ENCODE measurements at regions not wholly inside any gene's neighbourhood (a gene's known extent, or its start where the extent isn't known, plus 50 kb on each side); places are given as distances from the start of the nearest gene placed in this dataset.

DNA sequence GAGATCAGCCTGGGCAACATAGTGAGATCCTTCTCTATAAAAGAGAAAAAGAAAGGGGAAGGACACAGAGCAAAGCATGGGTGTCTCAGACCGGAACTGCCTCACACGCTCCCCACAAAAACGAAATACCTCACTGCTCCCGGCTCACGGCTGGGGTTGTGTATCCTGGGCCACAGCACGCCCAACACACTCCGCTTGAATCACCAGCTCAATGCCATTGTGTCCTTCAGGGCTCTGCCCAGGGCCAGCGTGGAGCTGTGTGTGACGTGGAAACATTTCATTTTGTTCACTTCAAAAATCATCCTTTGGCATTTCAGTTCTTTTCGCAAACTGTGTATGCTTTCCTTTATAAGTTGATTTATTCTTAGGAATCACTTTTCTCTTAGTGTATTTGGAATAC lies 279.5 kb downstream of the IRX1 start (continued):
- TF ChIP-seq, protein P1, sequence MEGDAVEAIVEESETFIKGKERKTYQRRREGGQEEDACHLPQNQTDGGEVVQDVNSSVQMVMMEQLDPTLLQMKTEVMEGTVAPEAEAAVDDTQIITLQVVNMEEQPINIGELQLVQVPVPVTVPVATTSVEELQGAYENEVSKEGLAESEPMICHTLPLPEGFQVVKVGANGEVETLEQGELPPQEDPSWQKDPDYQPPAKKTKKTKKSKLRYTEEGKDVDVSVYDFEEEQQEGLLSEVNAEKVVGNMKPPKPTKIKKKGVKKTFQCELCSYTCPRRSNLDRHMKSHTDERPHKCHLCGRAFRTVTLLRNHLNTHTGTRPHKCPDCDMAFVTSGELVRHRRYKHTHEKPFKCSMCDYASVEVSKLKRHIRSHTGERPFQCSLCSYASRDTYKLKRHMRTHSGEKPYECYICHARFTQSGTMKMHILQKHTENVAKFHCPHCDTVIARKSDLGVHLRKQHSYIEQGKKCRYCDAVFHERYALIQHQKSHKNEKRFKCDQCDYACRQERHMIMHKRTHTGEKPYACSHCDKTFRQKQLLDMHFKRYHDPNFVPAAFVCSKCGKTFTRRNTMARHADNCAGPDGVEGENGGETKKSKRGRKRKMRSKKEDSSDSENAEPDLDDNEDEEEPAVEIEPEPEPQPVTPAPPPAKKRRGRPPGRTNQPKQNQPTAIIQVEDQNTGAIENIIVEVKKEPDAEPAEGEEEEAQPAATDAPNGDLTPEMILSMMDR (conservative IDR thresholded peaks at IDR 0.05; ENCODE audit: low read depth in 2 of 2): no peak
- TF ChIP-seq NANOG (IDR thresholded peaks at IDR 0.05; ENCODE audit: borderline replicate concordance) (no peak), JUNB (IDR thresholded peaks at IDR 0.05; ENCODE audit: unreplicated experiment) (no peak), POLR2AphosphoS5 (IDR thresholded peaks at IDR 0.05; ENCODE audit: low read depth) (no peak), EZH2 (IDR thresholded peaks at IDR 0.05; ENCODE audit: low read depth, unreplicated experiment) (no peak)

DNA sequence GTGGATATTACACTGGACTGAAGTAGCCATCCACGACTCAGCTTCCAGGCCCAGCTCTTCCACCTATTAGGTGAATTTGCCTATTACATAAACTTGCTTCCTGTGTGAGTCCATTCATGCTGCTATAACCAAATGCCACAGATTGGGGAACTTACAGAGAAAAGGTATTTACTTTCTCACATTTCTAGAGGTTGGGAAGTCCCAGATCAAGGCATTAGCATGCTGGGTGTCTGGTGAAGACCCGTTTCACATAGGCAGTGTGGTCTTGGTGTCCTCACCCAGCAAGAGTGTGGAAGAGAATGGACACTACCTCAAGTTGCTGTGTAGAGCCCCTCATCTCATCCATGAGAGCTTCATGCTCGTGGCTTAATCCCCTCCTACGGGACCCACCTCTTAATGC lies 282.6 kb downstream of the IRX1 start:
- no peaks in the 10 kb centered on the region for H3K36me3 ChIP-seq (ENCODE audit: insufficient read depth)
- Mint-ChIP-seq H3K9me3 (peaks cover 11% of the 10 kb centered on the region), H3K4me1 (no peaks in the 10 kb centered on the region; the same call in 2 of the 3 replicates), H3K36me3 (ENCODE audit: low read depth) (peaks cover 6% of the 10 kb centered on the region), H3K27me3 (ENCODE audit: insufficient read depth, low read depth, poor library complexity) (peaks cover 1% of the 10 kb centered on the region), H3K4me3 (no peak overlapping the region), H3K27ac (no peak overlapping the region)
- no peak overlapping the region for H2AFZ ChIP-seq
- no peak overlapping the region for H3K4me2 ChIP-seq
- no peaks in the 10 kb centered on the region for H3K27me3 ChIP-seq (ENCODE audit: insufficient read depth)
- no peaks in the 10 kb centered on the region for H3K79me2 ChIP-seq (replicated peaks; ENCODE audit: insufficient read depth)
- H3K4me1 ChIP-seq (ENCODE audit: insufficient read depth): no peaks in the 10 kb centered on the region
- TF ChIP-seq, protein P1 (conservative IDR thresholded peaks at IDR 0.05; ENCODE audit: low read depth in 2 of 2): no peak
- TF ChIP-seq, protein P2, sequence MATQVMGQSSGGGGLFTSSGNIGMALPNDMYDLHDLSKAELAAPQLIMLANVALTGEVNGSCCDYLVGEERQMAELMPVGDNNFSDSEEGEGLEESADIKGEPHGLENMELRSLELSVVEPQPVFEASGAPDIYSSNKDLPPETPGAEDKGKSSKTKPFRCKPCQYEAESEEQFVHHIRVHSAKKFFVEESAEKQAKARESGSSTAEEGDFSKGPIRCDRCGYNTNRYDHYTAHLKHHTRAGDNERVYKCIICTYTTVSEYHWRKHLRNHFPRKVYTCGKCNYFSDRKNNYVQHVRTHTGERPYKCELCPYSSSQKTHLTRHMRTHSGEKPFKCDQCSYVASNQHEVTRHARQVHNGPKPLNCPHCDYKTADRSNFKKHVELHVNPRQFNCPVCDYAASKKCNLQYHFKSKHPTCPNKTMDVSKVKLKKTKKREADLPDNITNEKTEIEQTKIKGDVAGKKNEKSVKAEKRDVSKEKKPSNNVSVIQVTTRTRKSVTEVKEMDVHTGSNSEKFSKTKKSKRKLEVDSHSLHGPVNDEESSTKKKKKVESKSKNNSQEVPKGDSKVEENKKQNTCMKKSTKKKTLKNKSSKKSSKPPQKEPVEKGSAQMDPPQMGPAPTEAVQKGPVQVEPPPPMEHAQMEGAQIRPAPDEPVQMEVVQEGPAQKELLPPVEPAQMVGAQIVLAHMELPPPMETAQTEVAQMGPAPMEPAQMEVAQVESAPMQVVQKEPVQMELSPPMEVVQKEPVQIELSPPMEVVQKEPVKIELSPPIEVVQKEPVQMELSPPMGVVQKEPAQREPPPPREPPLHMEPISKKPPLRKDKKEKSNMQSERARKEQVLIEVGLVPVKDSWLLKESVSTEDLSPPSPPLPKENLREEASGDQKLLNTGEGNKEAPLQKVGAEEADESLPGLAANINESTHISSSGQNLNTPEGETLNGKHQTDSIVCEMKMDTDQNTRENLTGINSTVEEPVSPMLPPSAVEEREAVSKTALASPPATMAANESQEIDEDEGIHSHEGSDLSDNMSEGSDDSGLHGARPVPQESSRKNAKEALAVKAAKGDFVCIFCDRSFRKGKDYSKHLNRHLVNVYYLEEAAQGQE (IDR thresholded peaks at IDR 0.05; ENCODE audit: unreplicated experiment): no peak
- TF ChIP-seq POLR2AphosphoS5 (IDR thresholded peaks at IDR 0.05; ENCODE audit: low read depth) (no peak), CREB1 (CRISPR knock-in tag; IDR thresholded peaks at IDR 0.05; ENCODE audit: low read depth) (no peak), STAT1 (IDR thresholded peaks at IDR 0.05; ENCODE audit: unreplicated experiment) (no peak)
- TF ChIP-seq, protein P3, sequence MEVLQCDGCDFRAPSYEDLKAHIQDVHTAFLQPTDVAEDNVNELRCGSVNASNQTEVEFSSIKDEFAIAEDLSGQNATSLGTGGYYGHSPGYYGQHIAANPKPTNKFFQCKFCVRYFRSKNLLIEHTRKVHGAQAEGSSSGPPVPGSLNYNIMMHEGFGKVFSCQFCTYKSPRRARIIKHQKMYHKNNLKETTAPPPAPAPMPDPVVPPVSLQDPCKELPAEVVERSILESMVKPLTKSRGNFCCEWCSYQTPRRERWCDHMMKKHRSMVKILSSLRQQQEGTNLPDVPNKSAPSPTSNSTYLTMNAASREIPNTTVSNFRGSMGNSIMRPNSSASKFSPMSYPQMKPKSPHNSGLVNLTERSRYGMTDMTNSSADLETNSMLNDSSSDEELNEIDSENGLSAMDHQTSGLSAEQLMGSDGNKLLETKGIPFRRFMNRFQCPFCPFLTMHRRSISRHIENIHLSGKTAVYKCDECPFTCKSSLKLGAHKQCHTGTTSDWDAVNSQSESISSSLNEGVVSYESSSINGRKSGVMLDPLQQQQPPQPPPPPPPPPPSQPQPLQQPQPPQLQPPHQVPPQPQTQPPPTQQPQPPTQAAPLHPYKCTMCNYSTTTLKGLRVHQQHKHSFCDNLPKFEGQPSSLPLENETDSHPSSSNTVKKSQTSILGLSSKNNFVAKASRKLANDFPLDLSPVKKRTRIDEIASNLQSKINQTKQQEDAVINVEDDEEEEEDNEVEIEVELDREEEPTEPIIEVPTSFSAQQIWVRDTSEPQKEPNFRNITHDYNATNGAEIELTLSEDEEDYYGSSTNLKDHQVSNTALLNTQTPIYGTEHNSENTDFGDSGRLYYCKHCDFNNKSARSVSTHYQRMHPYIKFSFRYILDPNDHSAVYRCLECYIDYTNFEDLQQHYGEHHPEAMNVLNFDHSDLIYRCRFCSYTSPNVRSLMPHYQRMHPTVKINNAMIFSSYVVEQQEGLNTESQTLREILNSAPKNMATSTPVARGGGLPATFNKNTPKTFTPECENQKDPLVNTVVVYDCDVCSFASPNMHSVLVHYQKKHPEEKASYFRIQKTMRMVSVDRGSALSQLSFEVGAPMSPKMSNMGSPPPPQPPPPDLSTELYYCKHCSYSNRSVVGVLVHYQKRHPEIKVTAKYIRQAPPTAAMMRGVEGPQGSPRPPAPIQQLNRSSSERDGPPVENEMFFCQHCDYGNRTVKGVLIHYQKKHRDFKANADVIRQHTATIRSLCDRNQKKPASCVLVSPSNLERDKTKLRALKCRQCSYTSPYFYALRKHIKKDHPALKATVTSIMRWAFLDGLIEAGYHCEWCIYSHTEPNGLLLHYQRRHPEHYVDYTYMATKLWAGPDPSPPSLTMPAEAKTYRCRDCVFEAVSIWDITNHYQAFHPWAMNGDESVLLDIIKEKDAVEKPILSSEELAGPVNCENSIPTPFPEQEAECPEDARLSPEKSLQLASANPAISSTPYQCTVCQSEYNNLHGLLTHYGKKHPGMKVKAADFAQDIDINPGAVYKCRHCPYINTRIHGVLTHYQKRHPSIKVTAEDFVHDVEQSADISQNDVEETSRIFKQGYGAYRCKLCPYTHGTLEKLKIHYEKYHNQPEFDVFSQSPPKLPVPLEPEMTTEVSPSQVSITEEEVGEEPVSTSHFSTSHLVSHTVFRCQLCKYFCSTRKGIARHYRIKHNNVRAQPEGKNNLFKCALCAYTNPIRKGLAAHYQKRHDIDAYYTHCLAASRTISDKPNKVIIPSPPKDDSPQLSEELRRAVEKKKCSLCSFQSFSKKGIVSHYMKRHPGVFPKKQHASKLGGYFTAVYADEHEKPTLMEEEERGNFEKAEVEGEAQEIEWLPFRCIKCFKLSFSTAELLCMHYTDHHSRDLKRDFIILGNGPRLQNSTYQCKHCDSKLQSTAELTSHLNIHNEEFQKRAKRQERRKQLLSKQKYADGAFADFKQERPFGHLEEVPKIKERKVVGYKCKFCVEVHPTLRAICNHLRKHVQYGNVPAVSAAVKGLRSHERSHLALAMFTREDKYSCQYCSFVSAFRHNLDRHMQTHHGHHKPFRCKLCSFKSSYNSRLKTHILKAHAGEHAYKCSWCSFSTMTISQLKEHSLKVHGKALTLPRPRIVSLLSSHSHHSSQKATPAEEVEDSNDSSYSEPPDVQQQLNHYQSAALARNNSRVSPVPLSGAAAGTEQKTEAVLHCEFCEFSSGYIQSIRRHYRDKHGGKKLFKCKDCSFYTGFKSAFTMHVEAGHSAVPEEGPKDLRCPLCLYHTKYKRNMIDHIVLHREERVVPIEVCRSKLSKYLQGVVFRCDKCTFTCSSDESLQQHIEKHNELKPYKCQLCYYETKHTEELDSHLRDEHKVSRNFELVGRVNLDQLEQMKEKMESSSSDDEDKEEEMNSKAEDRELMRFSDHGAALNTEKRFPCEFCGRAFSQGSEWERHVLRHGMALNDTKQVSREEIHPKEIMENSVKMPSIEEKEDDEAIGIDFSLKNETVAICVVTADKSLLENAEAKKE (CRISPR knock-in tag; IDR thresholded peaks at IDR 0.05): no peak
- H4K20me1 ChIP-seq (replicated peaks; ENCODE audit: insufficient read depth): no peaks in the 10 kb centered on the region
- no peak overlapping the region for H3K27ac ChIP-seq (ENCODE audit: low read depth)
- no peak for ATAC-seq
- H3K9me2 ChIP-seq (ENCODE audit: insufficient read depth): peaks cover 8% of the 10 kb centered on the region; the same call in 1 of the 2 replicates
- H3F3A ChIP-seq (replicated peaks; ENCODE audit: low read depth): no peaks in the 10 kb centered on the region
- H3K4me3 ChIP-seq: no peak overlapping the region
- no peak for DNase-seq (ENCODE audit: low spot score)

Data from GM23338 (cell line).